ENCODE measurements at regions not wholly inside any gene's neighbourhood (a gene's known extent, or its start where the extent isn't known, plus 50 kb on each side); places are given as distances from the start of the nearest gene placed in this dataset.
A peak's percentile ranks its signal among the peaks of the same experiment; 100 is the strongest.

DNA sequence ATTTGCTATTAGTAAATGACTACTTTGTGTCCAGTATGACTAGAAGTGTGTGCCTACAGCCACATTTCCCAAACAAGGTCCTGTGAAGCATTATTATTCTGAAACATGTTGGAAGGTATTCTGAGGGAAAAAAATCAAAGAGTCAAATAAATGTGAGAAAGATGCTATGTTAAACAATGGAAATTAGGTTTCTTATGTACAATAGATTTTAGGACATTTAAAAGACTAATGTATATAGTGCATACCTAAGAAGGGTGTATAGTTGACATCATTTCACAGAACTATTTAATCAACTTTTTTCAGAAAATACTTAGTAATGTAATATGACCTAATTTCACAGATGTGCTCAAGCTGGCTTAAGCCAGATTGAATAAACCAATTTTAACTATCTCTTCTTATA lies 582.5 kb downstream of the USP25 start:
- DNase-seq: no peak

DNA sequence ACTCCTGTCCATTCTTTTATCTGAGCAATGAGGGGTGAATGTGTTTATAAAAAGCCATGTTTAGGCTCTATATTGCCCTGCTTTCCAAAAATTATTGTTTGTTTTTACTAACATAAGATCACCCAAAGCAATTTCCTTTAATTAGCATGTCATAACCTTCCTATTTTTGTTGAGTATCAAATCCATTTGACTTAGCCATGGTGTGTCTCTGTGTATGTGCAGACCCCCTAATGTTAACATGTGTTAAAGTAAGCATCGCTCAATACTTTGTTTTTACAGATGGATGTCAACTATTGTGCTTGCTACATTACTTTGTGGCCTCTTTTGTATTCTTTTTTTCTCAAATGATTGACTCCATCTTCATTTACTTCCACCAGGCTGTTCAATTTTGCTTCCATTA lies 585.4 kb downstream of the USP25 start:
- DNase-seq: no peak

DNA sequence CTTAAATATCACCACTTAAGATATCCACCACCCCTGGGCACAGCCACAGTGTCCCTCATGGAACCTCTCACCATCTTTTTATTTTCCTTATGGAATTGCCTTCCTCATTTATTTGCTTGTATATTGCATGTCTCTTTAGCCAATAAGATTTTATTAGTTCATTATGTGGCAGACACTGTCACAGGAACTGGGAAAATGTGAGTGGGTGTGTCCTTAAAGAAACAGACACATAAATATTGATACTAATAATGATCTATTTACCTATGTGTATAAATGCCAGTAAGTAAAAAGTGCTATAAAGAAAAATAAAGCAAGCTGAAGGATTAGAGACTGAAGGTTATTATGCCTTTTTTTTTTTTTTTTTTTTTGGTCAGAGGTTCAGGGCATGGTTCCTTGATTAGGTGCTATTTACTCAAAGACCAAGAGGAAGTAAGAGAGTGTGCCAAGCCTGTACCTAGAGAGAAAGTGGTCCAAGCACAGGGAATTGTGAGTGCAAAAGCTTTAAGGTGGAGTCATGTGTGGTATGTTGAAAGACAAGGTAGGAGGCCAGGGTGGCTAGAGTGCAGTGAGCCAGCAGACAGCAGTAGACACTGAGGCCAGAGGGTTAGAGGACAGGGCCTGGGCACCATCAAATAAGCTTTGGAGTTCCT lies 589.0 kb downstream of the USP25 start:
- no peak for DNase-seq

DNA sequence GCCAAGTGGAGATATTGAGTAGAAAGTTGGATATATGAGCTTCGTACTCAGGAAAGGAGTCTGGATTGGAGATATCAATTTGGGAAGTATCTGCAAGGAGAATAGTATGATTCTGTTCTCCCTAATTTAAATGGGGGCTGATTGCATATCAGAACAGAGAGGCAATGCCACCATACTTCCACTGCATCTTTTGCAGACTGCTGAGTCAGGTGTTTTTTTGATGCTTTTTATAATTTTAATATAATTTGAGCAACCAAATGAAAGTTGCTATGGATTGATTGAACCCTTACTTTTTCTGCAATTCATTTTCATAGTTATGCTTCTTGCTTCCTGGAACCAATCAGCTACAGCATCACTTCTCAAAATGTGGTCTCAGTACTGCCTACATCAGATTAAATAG lies 590.3 kb downstream of the USP25 start:
- no peak for DNase-seq

DNA sequence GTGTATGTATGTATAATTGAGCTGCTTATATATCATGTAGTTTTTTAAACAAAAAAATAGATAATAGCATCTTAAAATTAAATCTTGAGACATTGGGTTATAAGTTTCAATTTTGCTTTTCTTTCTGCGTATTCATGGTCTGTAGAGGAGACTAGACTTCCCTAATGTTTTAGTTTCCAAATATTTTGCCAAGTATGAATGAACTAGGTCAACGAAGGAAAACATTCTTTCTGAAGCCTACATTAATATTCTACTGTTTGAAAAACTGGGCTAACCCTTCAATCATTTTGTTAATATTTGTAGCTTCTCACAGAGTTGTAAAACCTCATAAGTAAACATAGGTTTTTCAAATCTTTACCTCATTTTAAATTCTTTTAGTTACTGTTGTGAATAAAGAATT lies 592.7 kb downstream of the USP25 start:
- DNase-seq: no peak

DNA sequence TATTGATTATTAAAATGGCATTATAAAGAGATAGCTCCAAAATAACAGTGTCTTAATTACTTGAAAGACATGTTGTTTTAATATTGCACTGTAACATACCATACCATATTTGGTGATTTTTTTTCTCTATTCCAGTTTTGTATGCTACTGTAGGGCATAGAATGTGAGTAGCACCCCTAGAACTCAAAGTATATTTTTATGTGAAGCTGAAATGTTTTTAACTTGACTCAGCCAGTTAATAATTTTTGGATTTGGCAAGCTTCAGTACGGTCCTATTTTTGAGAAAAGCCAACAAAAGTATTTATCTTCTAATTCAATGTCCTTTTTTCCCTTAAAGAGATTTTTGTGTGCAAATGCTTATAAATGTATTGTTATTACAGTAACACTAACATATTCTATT lies 593.8 kb downstream of the USP25 start:
- no peak for DNase-seq

DNA sequence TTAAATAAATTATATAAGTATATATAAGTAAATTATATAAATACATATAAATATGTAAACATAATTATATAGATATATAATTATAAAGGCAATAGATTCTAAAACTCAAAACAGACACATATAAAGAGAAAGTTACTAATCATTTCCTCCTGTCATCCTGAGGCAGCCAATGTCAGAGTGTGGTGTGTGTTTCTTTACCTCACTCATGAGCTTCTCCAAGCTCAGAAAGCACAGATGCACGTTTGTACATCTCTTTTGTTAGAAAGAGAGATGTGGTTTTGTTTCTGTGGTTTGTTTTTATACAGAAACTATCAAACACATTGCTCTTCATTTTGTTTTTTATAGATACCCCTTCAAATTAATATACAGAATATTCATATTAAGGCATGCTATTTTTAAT lies 594.8 kb downstream of the USP25 start:
- DNase-seq: no peak

DNA sequence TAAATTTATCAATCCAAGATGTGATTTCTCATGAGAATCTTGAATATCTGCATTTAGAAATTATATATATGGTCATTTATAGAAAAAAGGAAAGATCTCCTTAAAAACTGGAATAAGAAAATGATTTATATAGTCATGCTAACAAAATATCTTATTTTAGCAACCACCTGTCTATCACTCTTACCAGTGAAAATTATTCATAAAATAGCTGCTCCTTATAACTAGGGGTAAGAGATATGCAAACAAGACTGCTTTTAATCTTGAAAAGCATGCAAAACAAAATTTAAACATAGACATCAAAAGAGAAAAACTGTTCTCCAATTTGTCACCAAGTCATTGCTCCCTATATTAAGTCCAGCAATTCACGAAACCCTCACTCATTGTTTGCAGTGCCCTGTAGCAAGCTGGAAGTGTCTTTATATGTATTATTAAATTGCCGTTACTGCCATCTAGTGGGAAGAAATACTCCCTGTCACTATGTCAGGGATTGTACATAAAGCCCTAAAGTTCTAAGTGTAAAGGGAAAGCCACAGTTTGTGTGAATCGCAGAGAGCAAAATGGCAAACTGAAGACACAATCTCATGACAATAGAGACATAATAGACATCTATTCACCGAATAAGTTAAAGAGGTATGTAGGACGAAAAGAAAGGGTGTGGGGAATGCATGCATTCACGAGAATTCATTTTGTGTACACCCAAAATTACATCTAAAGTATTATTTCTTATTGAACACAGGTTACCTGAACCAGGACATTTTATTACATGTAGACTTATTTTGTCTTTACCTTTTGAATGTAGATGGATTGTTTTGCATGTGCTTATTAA lies 600.5 kb downstream of the USP25 start:
- peak; percentile 55 for DNase-seq

DNA sequence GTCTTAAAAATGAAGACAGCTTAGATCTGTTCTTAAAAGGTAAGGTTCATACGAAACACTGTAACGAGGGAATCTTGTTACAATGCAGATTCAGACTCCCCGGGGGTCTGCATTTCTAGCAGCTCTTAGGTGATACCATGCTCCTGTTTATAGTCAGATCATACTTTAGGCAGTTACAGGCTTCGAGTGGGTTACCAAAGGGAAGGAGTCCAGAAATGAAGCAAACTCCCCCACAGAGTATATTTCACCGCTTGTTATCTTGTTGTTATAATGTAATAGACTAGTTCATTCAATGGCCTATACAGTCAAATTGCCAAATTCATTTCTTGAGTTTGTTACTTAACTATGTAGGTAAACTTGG lies 601.1 kb downstream of the USP25 start:
- no peak for DNase-seq

DNA sequence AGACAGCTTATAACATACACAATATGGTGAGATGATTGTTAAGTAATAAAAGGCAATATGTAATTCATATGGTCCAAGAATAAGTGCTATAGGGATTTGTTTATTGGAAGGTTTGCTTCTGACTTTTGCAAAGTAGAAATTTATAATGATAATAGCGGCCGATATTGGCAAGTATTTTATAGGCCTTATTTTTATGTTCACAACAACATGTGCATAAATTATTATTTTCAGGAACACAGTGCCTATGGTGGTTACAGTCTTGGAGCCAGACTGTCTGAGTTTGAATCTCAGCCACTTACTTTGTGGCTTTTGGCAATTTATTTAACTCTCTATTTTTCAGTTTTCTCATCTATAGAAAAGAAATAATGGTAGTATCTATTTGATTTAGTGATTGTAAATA lies 607.5 kb downstream of the USP25 start:
- DNase-seq: no peak

DNA sequence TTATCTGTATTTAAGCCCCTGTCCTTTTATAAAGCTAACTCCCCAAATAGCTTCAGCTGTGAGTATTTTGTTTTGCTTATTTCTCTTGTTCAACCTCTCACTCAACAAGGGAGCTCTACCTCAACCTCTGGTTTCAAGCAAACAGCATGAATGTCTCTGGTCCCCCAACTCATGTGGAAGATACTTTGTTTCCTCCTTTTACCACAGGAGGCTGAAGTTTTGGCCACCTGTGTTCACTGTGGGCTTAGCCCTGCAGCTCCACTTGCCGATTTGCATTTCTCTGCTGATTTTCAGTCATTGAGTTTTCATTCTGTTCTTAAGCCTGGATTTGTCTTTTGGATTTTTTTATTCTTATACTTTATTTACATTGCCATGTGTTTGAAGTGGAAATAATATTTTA lies 613.1 kb downstream of the USP25 start:
- DNase-seq: no peak

DNA sequence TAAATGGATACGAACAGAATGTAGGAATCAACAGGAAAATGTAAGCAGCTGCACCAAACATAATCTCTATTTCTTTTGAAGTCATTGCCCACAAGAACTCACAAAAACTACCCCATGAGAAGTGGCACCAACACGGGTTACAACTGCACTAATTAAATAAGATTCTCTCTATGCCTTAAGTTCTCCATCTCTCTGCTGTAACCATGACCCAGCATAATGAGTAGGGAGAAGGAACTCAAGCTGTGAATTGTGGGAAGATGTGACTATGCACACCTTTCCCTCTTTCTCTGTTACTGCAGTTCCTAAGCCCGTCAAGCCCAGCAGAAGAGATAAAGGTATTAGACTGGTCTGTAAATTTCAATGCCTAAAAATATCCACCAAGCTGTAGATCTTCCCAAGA lies 614.0 kb downstream of the USP25 start:
- no peak for DNase-seq

DNA sequence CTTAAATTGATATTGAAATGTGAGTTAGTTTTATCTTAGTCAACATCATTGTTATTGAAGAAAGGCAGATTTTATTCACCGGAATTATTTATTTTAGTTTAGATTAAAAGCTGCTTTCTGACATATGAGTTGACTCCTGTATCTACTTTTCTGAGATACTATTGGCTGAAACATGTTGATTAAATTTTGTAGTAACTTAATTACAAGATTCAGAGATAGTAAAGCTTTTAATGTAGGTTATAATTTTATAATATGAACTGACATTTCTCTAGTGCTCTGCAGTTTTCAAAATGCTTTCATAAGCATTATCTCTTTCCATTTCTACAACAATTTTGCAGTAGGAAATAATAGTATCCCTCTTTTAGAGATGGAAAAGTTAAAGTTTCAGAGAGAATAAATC lies 616.0 kb downstream of the USP25 start:
- DNase-seq: no peak

DNA sequence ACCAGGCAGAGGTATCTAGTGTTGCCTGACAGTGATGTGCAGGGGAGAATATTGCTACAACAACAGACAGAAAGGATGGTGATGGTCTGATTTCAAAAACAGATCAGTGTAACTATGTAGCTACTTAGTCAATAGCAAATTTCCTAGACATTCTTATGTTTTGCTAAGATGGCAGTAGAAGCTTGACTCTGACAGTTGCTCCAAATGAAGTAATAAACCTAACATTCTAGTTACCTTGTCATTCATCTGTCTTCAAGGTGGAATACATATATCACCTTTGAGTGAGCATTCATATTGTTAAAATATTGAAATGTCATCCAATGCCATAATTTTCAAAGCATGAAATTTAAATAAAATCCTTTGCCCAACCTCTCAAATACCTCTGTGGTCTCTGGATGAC lies 617.4 kb downstream of the USP25 start:
- DNase-seq: no peak

DNA sequence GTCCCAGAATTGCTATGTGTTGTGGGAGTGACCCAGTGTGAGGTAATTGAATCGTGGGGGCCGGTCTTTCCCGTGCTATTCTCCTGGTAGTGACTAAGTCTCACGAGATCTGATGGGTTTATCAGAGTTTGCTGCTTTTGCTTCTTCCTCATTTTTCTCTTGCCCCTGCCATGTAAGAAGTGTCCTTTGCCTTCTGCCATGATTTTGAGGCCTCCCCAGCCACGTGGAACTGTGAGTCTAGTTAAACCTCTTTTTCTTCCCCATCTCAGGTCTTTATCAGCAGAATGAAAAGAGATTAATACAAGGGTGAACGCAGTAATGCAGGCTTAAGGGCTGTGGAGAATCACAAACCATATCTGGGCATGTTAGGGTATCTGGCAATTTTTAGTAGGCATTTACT lies 624.0 kb downstream of the USP25 start:
- no peak for DNase-seq

DNA sequence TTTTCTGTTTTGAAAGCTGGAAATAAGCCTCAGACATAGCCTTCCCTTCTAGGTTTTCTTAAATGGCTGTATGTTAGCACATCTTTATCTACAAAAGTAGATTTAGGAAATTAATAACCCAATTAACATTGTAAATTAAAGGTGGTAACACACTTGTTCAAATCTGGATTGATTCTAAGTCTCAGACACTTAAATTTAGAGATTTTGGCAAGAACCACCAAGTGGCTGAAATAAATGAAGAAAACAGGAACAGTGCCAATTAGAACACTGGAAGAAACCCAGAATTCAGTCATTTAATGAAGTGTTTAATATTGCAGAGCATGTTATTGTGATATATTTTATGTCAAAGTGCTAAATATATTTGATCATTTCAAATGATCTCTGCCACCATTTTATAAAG lies 628.2 kb downstream of the USP25 start:
- no peak for DNase-seq

DNA sequence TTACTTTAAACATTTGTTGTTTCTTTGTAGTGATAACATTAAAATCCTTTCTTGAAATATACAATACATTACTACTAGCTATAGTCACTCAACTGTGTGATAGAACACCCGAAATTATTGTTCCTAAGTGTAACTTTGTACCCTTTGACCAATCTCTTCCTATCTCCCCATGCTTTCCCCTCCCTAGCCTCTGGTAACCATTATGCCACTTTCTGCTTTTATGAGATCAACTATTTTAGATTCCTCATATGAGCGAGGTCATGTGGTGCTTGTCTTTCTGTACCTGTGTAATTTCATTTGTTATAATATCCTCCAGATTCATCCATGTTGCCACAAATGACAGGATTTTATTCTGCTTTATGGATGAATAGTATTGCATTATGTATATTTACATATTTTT lies 629.0 kb downstream of the USP25 start:
- DNase-seq: no peak

DNA sequence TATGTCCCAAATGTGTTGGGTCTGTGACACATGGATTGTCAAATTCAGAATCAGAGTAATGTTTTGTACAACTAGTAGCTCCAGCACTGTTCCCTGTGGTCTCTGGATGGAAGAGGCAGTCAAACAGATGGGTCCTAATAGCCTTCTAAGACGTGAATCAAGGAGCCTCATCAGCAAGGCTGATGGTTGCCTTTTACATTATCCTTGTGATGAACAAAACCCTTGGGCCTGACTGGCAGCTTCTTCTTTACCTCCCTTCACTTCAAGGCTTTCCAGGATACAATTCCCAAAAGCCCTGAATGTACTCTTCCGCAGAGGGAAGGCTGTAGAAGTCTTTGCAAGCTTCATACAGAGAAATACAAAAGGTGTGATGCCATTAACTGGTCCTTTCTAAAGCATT lies 633.3 kb downstream of the USP25 start:
- DNase-seq: no peak

DNA sequence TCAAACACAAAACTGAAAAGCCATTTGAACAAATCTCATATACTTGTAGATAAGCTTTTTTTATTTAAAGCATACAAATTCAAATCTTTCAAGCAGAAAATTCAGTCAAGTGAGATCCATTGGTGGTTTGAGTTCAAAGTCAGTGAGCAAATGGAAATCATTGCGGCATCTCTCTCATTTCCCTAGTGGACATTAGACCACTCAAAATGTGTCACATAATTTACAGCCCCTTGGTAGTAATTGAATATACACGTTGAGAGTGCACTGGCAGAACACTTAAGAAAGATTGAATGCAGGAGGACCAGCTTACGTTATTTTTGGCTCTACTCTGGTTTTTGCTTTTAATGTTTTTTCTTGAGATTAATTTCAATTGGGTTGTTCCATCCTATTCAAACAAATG lies 633.7 kb downstream of the USP25 start:
- DNase-seq: no peak

DNA sequence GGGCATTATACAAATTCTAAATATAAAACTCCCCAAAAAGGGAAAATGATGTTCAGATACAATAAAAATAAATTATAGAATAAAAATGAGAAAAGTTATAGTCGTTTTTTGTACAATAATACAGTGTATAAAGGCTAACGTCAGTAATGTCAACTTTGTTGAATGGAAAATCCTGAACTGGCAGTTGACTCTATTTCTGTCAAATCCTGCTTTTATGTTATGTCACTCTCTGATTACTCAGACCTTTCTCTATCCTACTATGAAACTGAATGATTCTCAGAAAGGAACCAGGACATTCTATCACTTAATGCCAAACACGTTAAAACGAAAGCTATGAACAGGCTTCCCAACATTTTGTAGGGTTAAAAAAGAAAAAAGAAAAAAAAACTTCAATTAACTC lies 636.4 kb downstream of the USP25 start:
- DNase-seq: no peak

DNA sequence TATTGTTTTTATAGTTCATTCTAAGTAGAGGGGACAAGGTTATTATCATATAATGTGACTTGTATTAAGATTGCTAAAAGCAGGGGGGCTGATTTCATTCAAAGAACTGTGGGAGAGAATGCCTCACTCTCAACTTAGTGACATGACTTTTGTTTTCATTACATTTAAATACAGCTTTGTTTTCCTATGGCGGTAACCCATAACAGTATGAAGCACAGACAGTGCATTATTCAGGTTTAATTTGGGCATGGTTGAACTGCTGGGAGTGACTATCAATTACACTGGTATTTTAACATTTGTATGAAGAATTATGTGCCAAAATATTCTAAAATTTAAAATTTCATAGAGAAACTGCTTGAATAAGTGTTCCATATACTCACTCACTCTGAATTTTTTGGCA lies 637.3 kb downstream of the USP25 start:
- no peak for DNase-seq

DNA sequence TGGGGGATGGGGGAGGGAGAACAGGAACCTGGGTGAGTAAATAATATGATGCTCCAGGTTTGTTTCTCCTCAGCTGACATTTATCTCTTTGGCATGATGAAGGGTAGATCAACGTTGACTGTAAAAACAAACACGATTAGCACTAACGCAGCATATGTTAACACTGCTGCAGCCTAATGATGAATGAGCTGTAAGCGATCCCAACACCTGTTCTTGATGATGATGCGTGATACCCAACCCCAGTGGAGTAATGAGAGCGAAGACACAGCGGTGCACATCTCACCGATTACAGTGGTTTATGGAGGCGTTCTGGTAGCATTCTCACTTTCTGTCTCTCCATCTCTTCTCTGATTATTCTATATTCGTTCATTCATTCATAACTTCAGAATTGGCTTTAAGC lies 640.4 kb downstream of the USP25 start:
- peak; percentile 49 for DNase-seq

DNA sequence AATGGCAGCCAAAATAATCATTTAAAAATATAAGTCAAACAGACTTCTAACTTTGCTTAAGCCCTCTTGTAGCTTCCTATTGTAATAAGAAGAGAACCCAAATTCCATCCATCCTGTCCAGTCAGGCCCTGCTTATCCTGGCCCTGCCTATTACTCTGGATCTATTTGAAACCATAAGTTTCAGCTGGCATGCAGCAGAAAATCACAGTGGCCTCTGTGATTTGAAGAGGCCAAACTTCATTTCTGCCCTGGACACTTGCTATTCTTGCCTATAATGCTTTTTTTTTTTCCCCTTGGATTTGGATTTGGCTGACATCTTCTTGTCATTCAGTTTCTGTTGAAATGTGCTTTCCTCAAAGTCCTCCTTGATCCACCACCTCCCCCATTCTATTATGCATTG lies 642.8 kb downstream of the USP25 start:
- DNase-seq: no peak

DNA sequence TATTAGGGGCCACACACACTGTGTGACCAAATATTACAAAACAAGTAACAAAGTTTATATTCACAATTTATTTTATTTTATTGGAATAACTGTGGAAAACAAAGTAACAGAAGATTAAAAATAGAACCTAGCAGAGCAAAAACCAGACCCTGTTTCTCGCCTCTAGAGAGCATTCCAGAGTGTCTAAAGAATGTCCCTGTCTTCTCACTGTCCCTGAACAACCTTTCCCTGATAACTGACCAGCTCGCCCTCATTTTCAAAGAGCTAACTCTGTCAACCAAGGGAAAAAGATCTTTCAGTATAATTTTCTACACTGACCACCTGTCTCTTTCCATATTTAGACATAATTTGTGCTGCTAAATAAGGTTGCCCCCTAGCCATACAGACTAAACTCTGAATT lies 646.9 kb downstream of the USP25 start:
- no peak for DNase-seq

DNA sequence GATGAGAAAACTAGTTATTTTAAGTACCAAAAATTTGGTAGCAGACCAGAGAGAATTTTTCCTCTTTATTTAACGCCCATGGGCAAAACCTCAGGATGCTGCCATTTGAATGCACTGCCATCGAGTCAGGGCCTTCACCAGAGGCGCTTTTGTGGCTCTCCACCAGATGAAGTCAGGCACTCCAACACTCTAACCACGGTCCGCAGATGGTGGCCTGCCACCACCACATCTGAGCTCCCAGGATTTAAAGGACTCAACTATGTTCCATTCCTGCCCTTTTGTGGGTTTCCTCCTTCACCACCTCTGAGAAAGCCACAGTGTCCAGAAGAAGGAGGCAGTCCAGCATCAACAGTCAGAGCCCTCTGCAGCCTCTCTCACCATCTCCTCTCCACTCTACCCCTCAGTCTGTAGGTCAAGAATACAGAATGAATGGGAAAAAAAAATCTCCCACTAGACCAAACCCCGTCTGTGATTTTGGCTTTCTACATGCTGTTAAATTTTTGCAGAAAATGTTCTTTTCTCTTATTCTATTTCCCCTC lies 647.4 kb downstream of the USP25 start:
- no peak for DNase-seq
